ENCODE measurements at regions not wholly inside any gene's neighbourhood (a gene's known extent, or its start where the extent isn't known, plus 50 kb on each side); places are given as distances from the start of the nearest gene placed in this dataset.
A peak's percentile ranks its signal among the peaks of the same experiment; 100 is the strongest.
"Not testable (repeated sequence)": the region's sequence is repeated elsewhere in the genome, so short reads cannot be mapped to it uniquely, and the experiment has no call there.

DNA sequence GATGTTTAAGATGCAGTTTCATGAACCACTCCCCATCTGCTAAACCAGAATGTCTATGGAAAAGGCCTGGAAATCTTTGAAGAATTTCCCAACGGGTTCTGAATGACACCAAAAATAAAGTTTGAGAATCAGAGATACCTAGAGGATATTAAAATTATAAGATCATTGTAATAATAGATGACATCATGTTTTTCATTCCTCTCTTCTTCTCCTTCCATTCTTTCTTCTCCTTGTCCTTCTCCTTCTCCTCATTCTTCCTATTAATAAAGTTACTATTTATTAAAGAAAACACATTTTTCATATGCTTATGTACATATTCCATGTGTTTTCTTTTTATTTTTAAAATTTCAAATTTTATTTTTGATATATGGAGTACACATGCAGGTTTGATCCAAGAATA, 1449.4 kb downstream of the LRFN5 start:
- DNase-seq (ENCODE audit: low read depth) = no peak

GRCh38 chr14:43052897-43053296, 1446.2 kb downstream of the LRFN5 start:
- no peak for DNase-seq (ENCODE audit: low read depth)

GRCh38 chr14:43043850-43044249, 1437.2 kb downstream of the LRFN5 start:
- no peak for DNase-seq (ENCODE audit: low read depth)

- DNase-seq (ENCODE audit: low read depth) = no peak
Measured at GRCh38 chr14:43042408-43042807, 1435.7 kb downstream of the LRFN5 start.

GRCh38 chr14:43041976-43042375, 1435.3 kb downstream of the LRFN5 start:
- DNase-seq (ENCODE audit: low read depth) = no peak

DNA sequence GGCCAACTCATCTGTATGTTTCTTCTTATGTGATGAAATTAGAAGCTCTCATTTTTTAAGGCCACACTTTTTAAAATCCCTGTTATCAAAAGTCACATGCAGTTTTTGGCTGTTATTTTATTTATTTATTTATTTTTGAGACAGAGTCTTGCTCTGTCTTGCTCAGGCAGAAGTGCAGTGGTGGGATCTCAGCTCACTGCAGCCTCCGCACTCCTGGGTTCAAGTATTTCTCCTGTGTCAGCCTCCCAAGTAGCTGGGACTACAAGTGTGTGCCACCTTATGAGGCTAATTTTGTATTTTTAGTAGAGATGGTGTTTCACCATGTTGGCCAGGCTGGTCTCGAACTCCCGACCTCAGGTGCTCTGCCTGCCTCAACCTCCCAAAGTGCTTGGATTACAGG, 1434.5 kb downstream of the LRFN5 start:
- DNase-seq (ENCODE audit: low read depth) = no peak

DNA sequence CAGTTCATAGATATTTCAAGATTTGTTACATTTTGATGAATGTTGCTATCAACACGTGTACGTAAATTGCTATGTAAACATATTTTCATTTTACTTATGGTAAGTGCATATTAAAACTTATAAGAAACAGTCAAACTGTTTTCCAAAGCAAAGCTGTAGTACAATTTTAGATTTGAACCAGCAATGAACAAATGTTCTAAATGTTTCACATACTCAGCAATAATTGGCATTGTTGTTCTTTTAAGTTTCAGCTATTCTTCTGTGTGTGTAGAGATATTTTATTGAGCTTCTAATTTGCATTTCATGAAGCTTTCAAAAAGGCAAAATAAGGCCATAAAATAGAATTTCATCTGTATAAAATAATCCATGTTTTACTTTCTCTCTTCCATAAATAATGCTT, 1433.2 kb downstream of the LRFN5 start:
- no peak for DNase-seq (ENCODE audit: low read depth)

- no peak for DNase-seq (ENCODE audit: low read depth)
Measured at GRCh38 chr14:43031598-43031997, 1424.9 kb downstream of the LRFN5 start.

DNA sequence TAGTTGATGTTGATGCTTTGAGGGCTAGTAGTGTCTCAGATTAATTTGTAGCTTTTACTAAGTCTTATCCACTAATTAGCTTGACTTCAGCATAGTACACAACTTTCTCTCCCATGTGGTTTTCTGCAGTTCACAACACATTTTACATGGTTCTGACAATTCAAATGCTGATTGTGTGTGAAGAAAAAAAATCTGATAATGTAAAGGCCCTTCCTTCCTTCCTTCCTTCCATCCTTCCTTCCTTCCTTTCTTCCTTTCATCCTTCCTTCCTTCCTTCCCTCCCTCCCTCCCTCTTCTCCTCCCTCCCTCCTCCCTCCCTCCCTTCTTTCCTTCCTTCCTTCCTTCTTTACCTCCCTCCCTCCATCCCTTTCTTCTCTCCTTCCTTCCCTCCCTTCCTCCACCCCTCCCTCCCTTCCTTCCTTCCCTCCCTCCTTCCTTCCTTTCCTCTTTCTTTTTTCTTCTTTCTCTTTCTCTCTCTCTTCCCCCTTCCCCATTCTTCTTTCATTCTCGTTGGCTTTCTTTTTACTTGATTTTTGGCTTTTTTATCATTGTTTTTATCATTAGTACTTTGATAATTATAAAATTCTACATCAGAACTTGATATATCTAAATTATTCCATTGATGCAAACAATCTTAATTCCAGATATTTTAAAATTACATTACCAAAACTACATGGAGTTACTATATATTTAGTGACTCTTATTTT, 1415.6 kb downstream of the LRFN5 start:
- DNase-seq (ENCODE audit: low read depth) = no peak

DNA sequence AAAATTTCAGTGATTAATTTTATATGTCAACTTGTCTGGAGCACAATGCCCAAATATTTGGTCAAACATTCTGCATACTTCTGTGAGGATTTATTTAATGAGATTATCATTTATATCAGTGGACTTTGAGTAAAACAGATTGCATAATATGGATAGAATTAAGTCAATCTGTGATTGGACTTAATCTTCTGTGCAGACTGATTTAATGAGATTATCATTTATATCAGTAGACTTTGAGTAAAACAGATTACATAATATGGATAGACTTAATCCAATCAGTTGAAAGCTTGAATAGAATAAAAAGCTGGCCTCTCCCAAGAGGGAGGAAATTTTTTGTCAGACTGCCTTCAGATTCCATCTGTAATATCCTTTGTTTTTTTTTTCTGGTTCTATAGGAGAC, 1413.2 kb downstream of the LRFN5 start:
- no peak for DNase-seq (ENCODE audit: low read depth)

GRCh38 chr14:43014338-43014737, 1407.7 kb downstream of the LRFN5 start:
- no peak for DNase-seq (ENCODE audit: low read depth)

- no peak for DNase-seq (ENCODE audit: low read depth)
Measured at GRCh38 chr14:43012817-43013216, 1406.1 kb downstream of the LRFN5 start.

- DNase-seq (ENCODE audit: low read depth) = peak; percentile 21
Measured at GRCh38 chr14:43005807-43006206, 1399.1 kb downstream of the LRFN5 start.

GRCh38 chr14:43003845-43004244, 1397.2 kb downstream of the LRFN5 start:
- peak; percentile 17 for DNase-seq (ENCODE audit: low read depth)

- no peak for DNase-seq (ENCODE audit: low read depth)
Measured at GRCh38 chr14:43001731-43002130, 1395.1 kb downstream of the LRFN5 start.

DNA sequence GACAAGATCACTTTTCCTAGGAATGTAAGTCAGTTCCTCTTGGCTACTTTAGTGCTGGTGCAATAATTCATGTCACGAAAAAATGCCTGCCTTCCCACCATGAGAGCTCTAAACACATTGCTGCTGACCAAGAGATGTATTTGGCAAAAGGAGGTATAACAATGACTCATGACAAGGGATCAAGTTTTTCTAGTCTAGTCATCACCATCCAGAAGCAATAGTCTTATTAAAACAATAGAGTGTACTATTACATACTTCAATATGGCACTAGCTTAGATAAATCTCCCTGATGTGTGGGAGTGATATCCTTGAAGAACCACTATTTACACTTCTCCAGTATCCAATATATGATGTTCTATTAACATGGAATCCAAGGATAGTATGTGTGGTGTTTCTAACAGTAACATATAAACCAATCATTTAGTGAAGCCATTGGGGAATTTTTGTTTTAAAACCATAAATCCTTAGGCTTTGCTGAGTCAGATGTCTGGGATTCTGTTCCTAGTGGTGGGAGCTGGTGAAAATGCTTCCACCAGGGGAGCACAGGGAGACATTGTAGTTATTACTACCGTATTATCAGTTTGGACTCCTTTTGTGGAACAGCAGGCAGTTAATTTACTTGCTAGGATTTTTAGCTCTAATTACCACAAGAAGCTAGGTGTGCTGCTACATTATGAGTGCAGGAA, 1387.5 kb downstream of the LRFN5 start:
- peak; percentile 82 for DNase-seq (ENCODE audit: low read depth)

GRCh38 chr14:42992930-42993329, 1386.3 kb downstream of the LRFN5 start:
- no peak for DNase-seq (ENCODE audit: low read depth)

DNA sequence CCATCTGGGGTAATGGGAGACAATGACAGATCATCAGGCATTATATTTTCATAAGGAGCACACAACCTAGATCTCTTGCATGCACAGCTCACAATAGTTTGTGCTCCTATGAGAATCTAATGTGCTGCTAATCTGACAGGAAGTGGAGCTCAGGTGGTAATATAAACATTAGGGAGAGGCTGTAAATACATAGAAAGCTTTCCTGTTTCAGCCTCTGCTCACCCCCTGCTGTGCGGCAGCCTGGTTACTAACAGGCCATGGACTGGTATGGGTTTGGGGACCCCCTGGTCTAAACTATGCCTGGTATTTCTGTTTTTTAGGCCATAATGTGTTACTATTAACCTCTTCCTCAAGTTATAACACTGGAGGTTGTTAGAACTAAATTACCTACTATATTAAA, 1373.7 kb downstream of the LRFN5 start:
- peak; percentile 33 for DNase-seq (ENCODE audit: low read depth)

DNA sequence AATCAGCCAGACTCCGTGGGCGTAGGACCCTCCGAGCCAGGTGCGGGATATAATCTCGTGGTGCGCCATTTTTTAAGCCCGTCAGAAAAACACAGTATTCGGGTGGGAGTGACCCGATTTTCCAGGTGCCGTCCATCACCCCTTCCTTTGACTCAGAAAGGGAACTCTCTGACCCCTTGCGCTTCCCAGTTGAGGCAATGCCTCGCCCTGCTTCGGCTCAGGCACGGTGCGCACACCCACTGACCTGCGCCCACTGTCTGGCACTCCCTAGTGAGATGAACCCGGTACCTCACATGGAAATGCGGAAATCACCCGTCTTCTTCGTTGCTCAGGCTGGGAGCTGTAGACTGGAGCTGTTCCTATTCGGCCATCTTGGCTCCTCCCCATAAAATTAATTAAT, 1366.5 kb downstream of the LRFN5 start:
- not testable (repeated sequence) for DNase-seq (ENCODE audit: low read depth)

DNA sequence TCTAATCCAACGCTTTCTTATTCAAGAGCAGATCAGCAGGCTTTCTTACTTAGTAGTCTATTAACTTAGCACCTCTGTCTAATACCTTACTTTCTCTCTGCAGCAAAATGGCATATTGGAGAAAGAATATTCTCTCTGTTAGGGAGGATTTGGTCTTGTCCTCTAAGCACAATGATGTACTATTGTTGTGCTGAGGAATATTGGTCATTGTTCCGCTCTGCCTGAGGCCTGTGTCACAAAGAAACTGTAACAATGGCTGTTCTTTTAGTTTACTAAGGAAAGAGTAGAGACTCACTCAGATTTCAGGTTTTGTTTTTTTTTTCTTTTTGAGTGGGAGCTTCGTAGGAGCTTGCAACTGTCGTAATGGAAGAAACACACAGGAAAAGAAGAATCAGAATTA, 1358.8 kb downstream of the LRFN5 start:
- no peak for DNase-seq (ENCODE audit: low read depth)

GRCh38 chr14:42961509-42961908, 1354.8 kb downstream of the LRFN5 start:
- peak; percentile 3 for DNase-seq (ENCODE audit: low read depth)

- no peak for DNase-seq (ENCODE audit: low read depth)
Measured at GRCh38 chr14:42950363-42950762, 1343.7 kb downstream of the LRFN5 start.

DNA sequence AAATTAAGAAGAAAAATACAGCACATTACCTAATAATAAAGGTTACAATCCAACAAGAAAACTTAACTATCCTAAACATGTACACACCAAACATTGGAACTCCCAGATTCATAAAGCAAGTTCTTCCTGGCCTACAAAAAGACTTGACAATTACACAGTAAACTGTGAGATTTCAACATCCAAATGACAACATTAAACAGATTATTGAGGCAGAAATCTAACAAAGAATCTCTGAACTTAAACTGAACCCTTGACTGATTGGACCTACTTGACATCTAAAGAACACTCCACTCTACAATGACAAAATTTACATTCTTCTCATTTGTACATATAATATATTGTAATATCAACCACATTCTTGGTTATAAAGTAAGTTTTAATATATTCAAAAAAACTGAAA, 1341.3 kb downstream of the LRFN5 start:
- DNase-seq (ENCODE audit: low read depth) = peak; percentile 44

DNA sequence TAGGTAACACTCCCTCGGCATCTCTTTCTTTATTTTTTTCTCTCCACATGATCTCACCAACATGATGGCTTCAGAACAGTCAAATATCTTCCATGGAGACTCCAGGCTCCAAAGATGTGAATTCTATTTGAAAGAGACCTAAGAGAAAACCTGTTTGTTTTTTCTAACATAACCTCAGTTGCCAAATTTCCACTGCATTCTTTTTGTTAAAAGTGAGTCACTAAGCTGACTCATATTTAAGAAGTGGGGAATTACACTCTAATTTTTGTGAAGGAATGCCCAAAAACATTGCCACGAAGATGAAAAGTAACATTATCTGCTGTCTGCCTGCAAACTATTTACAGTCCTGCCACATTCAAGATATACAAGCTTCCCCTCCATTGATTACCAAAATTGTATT, 1337.6 kb downstream of the LRFN5 start:
- DNase-seq (ENCODE audit: low read depth) = peak; percentile 40

All from iris pigment epithelial cell (primary cell).